Neutrophil (primary cell): ENCODE measurements at regions not wholly inside any gene's neighbourhood (a gene's known extent, or its start where the extent isn't known, plus 50 kb on each side); places are given as distances from the start of the nearest gene placed in this dataset.

Experiments used
- H3K27ac ChIP-seq: fragments of 200-600 bp; sonication (generic); 2 replicates; pipeline ENCODE4 v1.5.1; 2016; ENCODE audit warnings: mild to moderate bottlenecking, moderate library complexity
- H3K27me3 ChIP-seq: fragments of 200-600 bp; sonication (generic); 2 replicates; pipeline ENCODE4 v1.6.0; 2016; ENCODE audit warnings: mild to moderate bottlenecking
- H3K36me3 ChIP-seq: fragments of 200-600 bp; sonication (generic); 2 replicates; pipeline ENCODE4 v1.5.1; 2017
- H3K4me1 ChIP-seq, 2 experiments: fragments of 200-600 bp in 1 of 2; sonication (generic) in 1 of 2; 1 replicate in 1 of 2; 2 replicates in 1 of 2; pipeline versions ENCODE4 v1.5.1 to v1.6.1; 2013 to 2016; ENCODE audit warnings: low read depth in 1 of 2, low read length in 1 of 2, mild to moderate bottlenecking in 1 of 2, moderate library complexity in 1 of 2; ENCODE audit not compliant: control insufficient read depth in 1 of 2, insufficient read depth in 1 of 2
- H3K4me3 ChIP-seq, 2 experiments: fragments of 200-600 bp in 1 of 2; sonication (generic) in 1 of 2; 1 replicate in 1 of 2; 2 replicates in 1 of 2; pipeline ENCODE4 v1.5.1; 2013 to 2016; ENCODE audit warnings: low read depth in 1 of 2, low read length in 1 of 2, mild to moderate bottlenecking in 1 of 2, moderate library complexity in 1 of 2
- H3K9me3 ChIP-seq: fragments of 200-600 bp; sonication (generic); 2 replicates; pipeline ENCODE4 v1.5.1; 2016
- TF ChIP-seq, protein P1 (sequence below): fragments of 200-600 bp; sonication (generic); IDR thresholded peaks from 2 replicates; pipeline ENCODE4 v1.5.1; 2016; ENCODE audit warnings: antibody characterized with exemption

DNA sequence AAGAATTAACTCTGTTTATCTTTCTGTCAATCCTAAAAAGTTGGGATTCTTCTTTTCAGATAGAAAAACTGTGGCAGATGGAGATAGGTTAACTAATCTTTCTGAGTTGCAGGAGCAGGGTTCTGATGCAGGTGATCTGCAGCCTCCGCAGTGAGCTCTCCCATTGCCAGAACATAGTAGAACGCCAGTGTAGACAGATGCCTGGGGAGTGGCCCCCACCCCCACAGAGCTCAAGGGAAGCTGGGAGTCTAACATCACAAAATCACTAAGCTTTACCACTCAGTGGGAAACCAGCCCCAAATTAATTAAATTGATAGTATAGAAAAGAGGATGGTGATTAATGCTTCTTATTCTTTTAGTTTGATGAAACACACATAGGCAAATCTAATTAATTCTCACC lies 295.0 kb upstream of the ATP10A start:
- no peaks in the 10 kb centered on the region for H3K27me3 ChIP-seq
- H3K9me3 ChIP-seq, result no peaks in the 10 kb centered on the region
- no peaks in the 10 kb centered on the region for H3K36me3 ChIP-seq
- H3K4me3 ChIP-seq, result no peak overlapping the region
- H3K4me1 ChIP-seq, result no peaks in the 10 kb centered on the region
- TF ChIP-seq, protein P1, sequence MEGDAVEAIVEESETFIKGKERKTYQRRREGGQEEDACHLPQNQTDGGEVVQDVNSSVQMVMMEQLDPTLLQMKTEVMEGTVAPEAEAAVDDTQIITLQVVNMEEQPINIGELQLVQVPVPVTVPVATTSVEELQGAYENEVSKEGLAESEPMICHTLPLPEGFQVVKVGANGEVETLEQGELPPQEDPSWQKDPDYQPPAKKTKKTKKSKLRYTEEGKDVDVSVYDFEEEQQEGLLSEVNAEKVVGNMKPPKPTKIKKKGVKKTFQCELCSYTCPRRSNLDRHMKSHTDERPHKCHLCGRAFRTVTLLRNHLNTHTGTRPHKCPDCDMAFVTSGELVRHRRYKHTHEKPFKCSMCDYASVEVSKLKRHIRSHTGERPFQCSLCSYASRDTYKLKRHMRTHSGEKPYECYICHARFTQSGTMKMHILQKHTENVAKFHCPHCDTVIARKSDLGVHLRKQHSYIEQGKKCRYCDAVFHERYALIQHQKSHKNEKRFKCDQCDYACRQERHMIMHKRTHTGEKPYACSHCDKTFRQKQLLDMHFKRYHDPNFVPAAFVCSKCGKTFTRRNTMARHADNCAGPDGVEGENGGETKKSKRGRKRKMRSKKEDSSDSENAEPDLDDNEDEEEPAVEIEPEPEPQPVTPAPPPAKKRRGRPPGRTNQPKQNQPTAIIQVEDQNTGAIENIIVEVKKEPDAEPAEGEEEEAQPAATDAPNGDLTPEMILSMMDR, result no peak
- H3K27ac ChIP-seq, result no peak overlapping the region

DNA sequence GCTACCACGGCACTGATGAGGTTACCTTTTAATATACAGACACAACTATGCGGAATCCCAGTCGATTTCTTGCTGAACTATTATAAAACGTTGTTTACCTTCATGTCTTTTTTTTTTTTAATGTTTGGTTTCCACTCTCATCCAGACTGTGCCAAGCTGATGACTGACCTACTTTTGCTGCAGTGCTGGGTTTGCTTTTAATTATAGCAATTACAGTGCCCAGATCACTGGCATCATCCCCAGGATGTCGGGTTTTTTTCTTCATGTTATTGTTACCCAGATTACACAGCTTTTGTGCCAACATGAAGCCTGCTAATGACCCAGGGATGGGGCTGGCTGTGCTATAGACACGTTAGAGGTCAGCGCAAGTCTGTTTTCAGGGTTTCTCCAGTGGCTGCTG lies 294.0 kb upstream of the ATP10A start:
- H3K27ac ChIP-seq, result no peak overlapping the region
- no peaks in the 10 kb centered on the region for H3K36me3 ChIP-seq
- no peaks in the 10 kb centered on the region for H3K27me3 ChIP-seq
- no peaks in the 10 kb centered on the region for H3K9me3 ChIP-seq
- no peak overlapping the region for H3K4me3 ChIP-seq
- no peaks in the 10 kb centered on the region for H3K4me1 ChIP-seq
- TF ChIP-seq, protein P1, result no peak

GRCh38 chr15:26156051-26156450 lies 292.9 kb upstream of the ATP10A start:
- Histone ChIP-seq H3K27me3 (no peaks in the 10 kb centered on the region), H3K27ac (no peak overlapping the region), H3K9me3 (no peaks in the 10 kb centered on the region), H3K36me3 (no peaks in the 10 kb centered on the region), H3K4me1 (no peaks in the 10 kb centered on the region), H3K4me3 (no peak overlapping the region)
- TF ChIP-seq, protein P1, result no peak

- H3K4me1 ChIP-seq, result no peaks in the 10 kb centered on the region
- no peaks in the 10 kb centered on the region for H3K9me3 ChIP-seq
- H3K27me3 ChIP-seq, result no peaks in the 10 kb centered on the region
- no peaks in the 10 kb centered on the region for H3K36me3 ChIP-seq
- no peak overlapping the region for H3K4me3 ChIP-seq
- TF ChIP-seq, protein P1, result no peak
- no peak overlapping the region for H3K27ac ChIP-seq
These were observed 285.2 kb upstream of the ATP10A start for GRCh38 chr15:26148156-26148860.

DNA sequence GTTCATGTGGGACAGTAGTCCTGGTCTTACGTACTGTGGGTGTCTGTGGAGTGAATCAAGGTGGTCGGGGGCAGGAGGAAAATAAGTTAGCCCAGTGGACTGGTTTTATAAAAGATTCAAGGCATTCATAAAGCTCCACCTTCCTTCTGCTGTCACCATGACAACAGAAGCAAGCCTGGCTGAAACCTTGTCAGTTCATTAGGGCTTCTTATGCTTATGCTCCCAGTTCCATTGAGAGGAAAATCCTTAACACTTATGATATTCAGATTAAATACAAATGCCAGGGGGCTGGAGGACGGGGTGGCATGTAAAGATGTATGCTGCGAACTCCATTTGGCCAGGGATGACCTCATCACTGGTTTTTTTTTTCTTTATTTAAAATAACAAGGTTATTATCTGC lies 283.1 kb upstream of the ATP10A start:
- TF ChIP-seq, protein P1, result no peak
- no peaks in the 10 kb centered on the region for H3K27me3 ChIP-seq
- H3K27ac ChIP-seq, result no peak overlapping the region
- H3K36me3 ChIP-seq, result no peaks in the 10 kb centered on the region
- H3K9me3 ChIP-seq, result no peaks in the 10 kb centered on the region
- no peaks in the 10 kb centered on the region for H3K4me1 ChIP-seq
- H3K4me3 ChIP-seq, result no peak overlapping the region

DNA sequence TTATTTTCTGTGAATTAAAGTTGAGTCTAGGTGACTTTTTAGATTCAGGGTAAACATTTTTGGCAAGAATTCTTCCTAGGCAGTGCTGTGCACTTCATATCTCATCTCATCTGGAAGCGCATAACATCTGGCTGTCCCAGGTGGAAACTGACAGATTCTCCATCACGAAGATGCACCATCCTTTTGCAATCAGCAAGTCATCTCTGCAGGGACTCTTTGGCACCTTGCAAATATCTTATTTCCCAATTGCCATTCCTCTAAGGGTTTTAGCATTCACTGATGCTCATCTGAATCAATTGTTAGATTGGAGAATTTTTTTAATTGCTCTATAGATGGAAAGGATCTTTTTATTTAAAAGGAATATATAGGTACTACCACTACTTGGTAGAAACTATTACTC lies 282.7 kb upstream of the ATP10A start:
- Histone ChIP-seq H3K27ac (no peak overlapping the region), H3K4me1 (no peaks in the 10 kb centered on the region), H3K4me3 (no peak overlapping the region), H3K9me3 (no peaks in the 10 kb centered on the region), H3K36me3 (no peaks in the 10 kb centered on the region), H3K27me3 (no peaks in the 10 kb centered on the region)
- TF ChIP-seq, protein P1, result no peak
